Naive B cell (primary cell): ENCODE measurements at regions not wholly inside any gene's neighbourhood (a gene's known extent, or its start where the extent isn't known, plus 50 kb on each side); places are given as distances from the start of the nearest gene placed in this dataset.
A peak's percentile ranks its signal among the peaks of the same experiment; 100 is the strongest.

Source experiments
- ATAC-seq, 2 donors: fragments of 150-1000 bp; cut with Tn5 transposase; 2 replicates each; pipeline ENCODE4 v1.10.0; 2021; ENCODE audit warnings: low read depth in 2 of 2, mild to moderate bottlenecking in 2 of 2, moderate library complexity in 2 of 2
- DNase-seq: peaks from one replicate; pipeline ENCODE4 v3.0.0; 2022
- H3K27ac Mint-ChIP-seq, 6 donors: one replicate each; pipeline ENCODE4 v1.8.0; 2020 to 2022; ENCODE audit warnings: mild to moderate bottlenecking in 6 of 6, mixed read lengths in 6 of 6, moderate library complexity in 5 of 6, inconsistent platforms in 2 of 6
- H3K27me3 Mint-ChIP-seq, 3 donors: one replicate each; pipeline ENCODE4 v1.8.0; 2021 to 2022; ENCODE audit warnings: mixed read lengths in 3 of 3, mild to moderate bottlenecking in 1 of 3
- H3K36me3 Mint-ChIP-seq, 2 donors: one replicate each; pipeline ENCODE4 v1.8.0; 2020 to 2022; ENCODE audit warnings: mixed read lengths in 2 of 2, inconsistent platforms in 1 of 2, mild to moderate bottlenecking in 1 of 2
- H3K4me1 Mint-ChIP-seq, 3 donors: one replicate each; pipeline ENCODE4 v1.8.0; 2020 to 2022; ENCODE audit warnings: mixed read lengths in 3 of 3, inconsistent platforms in 1 of 3, mild to moderate bottlenecking in 1 of 3, moderate library complexity in 1 of 3
- H3K4me3 Mint-ChIP-seq, 8 donors: one replicate each; pipeline ENCODE4 v1.8.0; 2020 to 2022; ENCODE audit warnings: mild to moderate bottlenecking in 8 of 8, mixed read lengths in 8 of 8, moderate library complexity in 8 of 8, inconsistent platforms in 2 of 8
- H3K9me3 Mint-ChIP-seq, 7 donors: one replicate each; pipeline ENCODE4 v1.8.0; 2020 to 2022; ENCODE audit warnings: mixed read lengths in 7 of 7, mild to moderate bottlenecking in 5 of 7, inconsistent platforms in 2 of 7, moderate library complexity in 1 of 7

- no peaks in the 10 kb centered on the region for H3K9me3 Mint-ChIP-seq
- ATAC-seq, result no peak
- H3K36me3 Mint-ChIP-seq, result no peaks in the 10 kb centered on the region
- peaks cover 0 to 5% (median 2%) of the 10 kb centered on the region in 3 donors for H3K4me1 Mint-ChIP-seq
- H3K4me3 Mint-ChIP-seq, result no peak overlapping the region
- no peak for DNase-seq
- H3K27ac Mint-ChIP-seq, result no peak overlapping the region
- H3K27me3 Mint-ChIP-seq, result no peaks in the 10 kb centered on the region
These were observed 521.2 kb upstream of the GOLIM4 start for GRCh38 chr3:168616915-168617314.

DNA sequence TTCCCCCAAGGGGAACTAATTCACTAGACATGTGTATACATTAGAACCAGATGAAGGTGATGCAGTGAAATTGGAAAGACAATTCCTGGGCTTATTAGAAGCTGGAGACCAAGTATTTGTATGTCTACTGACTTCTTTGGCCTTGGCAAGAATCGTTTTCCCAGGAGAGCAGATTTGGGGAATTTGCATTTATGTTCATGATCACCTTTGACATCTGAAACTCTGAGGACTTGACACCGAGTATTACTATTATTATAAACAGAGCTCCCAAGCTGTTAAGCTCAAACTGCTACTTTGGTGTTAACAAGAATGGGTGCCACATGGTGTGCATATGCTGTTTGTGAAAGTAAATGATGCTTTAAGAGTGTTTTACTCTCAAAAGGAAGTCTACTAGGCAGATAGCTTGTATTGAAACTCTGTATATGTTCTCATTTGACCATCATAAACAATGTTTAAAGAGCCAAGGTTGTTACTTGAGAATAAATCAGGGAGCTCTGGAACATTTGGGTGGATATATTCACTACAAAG lies 519.8 kb upstream of the GOLIM4 start:
- no peak overlapping the region for H3K4me3 Mint-ChIP-seq
- peaks cover 0 to 5% (median 4%) of the 10 kb centered on the region in 3 donors for H3K4me1 Mint-ChIP-seq
- H3K36me3 Mint-ChIP-seq, result no peaks in the 10 kb centered on the region
- H3K9me3 Mint-ChIP-seq, result no peaks in the 10 kb centered on the region
- DNase-seq, result no peak
- no peak for ATAC-seq
- H3K27ac Mint-ChIP-seq, result no peak overlapping the region
- no peaks in the 10 kb centered on the region for H3K27me3 Mint-ChIP-seq

GRCh38 chr3:168613151-168613550 lies 517.4 kb upstream of the GOLIM4 start:
- Mint-ChIP-seq H3K9me3 (no peaks in the 10 kb centered on the region), H3K27me3 (no peaks in the 10 kb centered on the region), H3K4me1 (peaks cover 0 to 5% (median 4%) of the 10 kb centered on the region in 3 donors), H3K4me3 (no peak overlapping the region), H3K27ac (no peak overlapping the region), H3K36me3 (no peaks in the 10 kb centered on the region)
- ATAC-seq (no peak), DNase-seq (no peak)

GRCh38 chr3:168612671-168613070 lies 516.9 kb upstream of the GOLIM4 start:
- peaks cover 0 to 5% (median 4%) of the 10 kb centered on the region in 3 donors for H3K4me1 Mint-ChIP-seq
- no peak overlapping the region for H3K27ac Mint-ChIP-seq
- no peaks in the 10 kb centered on the region for H3K36me3 Mint-ChIP-seq
- no peak for DNase-seq
- no peak overlapping the region for H3K4me3 Mint-ChIP-seq
- no peaks in the 10 kb centered on the region for H3K27me3 Mint-ChIP-seq
- H3K9me3 Mint-ChIP-seq, result no peaks in the 10 kb centered on the region
- ATAC-seq, result no peak

DNA sequence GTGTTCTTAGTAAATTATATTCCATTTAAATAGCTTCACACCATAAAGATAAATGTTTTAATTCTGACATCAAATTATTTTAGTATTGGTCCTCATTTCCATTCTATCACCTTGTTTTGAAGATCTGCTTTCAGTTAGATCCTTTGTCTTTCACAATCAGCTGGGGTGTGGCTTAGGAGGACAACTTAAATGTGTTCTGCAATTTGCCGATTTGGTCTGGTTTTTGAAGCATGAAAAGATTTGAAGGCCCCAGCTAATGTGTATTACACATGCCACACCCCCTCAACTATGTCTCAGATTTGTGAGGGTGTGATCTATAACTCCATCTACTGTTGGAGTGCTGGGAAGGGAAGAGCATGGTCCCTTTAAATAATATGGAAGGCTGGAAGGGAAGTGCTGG lies 516.1 kb upstream of the GOLIM4 start:
- no peak overlapping the region for H3K27ac Mint-ChIP-seq
- peak overlapping the region in 1 of 8 donors; percentile 23 for H3K4me3 Mint-ChIP-seq
- H3K27me3 Mint-ChIP-seq, result no peaks in the 10 kb centered on the region
- H3K9me3 Mint-ChIP-seq, result no peaks in the 10 kb centered on the region
- H3K36me3 Mint-ChIP-seq, result no peaks in the 10 kb centered on the region
- ATAC-seq (no peak), DNase-seq (no peak)
- H3K4me1 Mint-ChIP-seq, result peaks cover 0 to 4% (median under 1%) of the 10 kb centered on the region in 3 donors

GRCh38 chr3:168608926-168609325 lies 513.2 kb upstream of the GOLIM4 start:
- Mint-ChIP-seq H3K4me3 (no peak overlapping the region), H3K9me3 (no peaks in the 10 kb centered on the region), H3K36me3 (no peaks in the 10 kb centered on the region), H3K4me1 (peaks cover 0 to 4% (median 0%) of the 10 kb centered on the region in 3 donors), H3K27ac (no peak overlapping the region), H3K27me3 (no peaks in the 10 kb centered on the region)
- no peak for DNase-seq
- no peak for ATAC-seq

DNA sequence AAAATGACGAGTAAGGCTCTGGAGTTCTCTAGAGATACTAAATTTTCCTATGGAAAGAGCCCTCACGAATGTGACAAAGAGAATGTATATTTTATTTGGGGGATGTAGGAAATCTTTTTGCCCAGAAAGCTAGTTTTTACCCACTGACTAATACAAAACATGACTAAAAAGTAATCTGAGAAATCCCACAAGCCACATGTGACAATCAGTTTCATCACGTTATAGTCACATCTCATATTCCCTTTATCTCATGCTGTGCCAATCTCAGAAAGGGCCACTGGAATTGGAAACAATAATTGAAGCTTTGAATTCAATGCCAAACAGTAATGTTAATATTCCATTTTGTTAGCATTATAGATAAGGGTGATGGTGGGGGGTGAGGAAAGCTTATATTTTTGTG lies 509.0 kb upstream of the GOLIM4 start:
- ATAC-seq (no peak), DNase-seq (no peak)
- Mint-ChIP-seq H3K4me1 (no peaks in the 10 kb centered on the region), H3K36me3 (no peaks in the 10 kb centered on the region), H3K27ac (no peak overlapping the region), H3K4me3 (no peak overlapping the region), H3K27me3 (no peaks in the 10 kb centered on the region), H3K9me3 (no peaks in the 10 kb centered on the region)

GRCh38 chr3:168598250-168598649 lies 502.5 kb upstream of the GOLIM4 start:
- Mint-ChIP-seq H3K4me3 (no peak overlapping the region), H3K4me1 (no peaks in the 10 kb centered on the region), H3K36me3 (no peaks in the 10 kb centered on the region), H3K9me3 (no peaks in the 10 kb centered on the region), H3K27ac (no peak overlapping the region), H3K27me3 (no peaks in the 10 kb centered on the region)
- ATAC-seq (no peak), DNase-seq (no peak)

DNA sequence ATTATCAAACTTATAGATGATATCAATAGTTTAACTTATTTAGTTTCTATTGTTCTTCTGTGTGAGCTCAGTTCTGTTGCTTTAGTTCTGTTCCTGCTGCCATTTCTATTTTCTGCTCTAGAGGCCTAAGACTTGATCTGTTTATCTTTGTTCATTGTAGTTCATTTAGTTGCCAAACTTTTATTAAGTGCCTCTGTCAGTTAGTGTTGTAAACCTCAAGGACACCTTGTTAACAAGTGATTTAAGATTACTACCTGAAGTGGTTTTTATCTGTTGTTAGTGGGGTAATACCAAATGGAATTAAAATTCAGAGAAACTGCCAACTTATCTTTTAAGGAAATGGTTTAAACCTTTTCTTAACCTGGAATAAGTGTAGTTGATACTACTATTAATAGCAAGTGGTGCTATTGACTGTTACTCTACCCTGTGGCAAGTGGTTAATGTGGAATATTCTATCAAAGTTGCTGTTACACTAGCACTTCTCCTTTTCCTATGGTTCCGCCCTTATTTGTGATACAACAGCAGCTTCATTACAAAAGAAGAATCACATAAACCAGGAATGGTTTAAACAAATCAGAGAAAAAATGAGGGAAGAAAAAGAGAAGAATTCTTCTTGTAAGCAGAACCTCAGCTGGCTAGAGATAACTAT lies 500.6 kb upstream of the GOLIM4 start:
- H3K4me3 Mint-ChIP-seq, result no peak overlapping the region
- H3K4me1 Mint-ChIP-seq, result no peaks in the 10 kb centered on the region
- DNase-seq (no peak), ATAC-seq (no peak)
- H3K27ac Mint-ChIP-seq, result no peak overlapping the region
- no peaks in the 10 kb centered on the region for H3K9me3 Mint-ChIP-seq
- no peaks in the 10 kb centered on the region for H3K27me3 Mint-ChIP-seq
- no peaks in the 10 kb centered on the region for H3K36me3 Mint-ChIP-seq

GRCh38 chr3:168591587-168591986 lies 495.9 kb upstream of the GOLIM4 start:
- Mint-ChIP-seq H3K27me3 (no peaks in the 10 kb centered on the region), H3K36me3 (no peaks in the 10 kb centered on the region), H3K4me1 (no peaks in the 10 kb centered on the region), H3K27ac (no peak overlapping the region), H3K4me3 (no peak overlapping the region), H3K9me3 (no peaks in the 10 kb centered on the region)
- ATAC-seq, result no peak
- DNase-seq, result no peak

DNA sequence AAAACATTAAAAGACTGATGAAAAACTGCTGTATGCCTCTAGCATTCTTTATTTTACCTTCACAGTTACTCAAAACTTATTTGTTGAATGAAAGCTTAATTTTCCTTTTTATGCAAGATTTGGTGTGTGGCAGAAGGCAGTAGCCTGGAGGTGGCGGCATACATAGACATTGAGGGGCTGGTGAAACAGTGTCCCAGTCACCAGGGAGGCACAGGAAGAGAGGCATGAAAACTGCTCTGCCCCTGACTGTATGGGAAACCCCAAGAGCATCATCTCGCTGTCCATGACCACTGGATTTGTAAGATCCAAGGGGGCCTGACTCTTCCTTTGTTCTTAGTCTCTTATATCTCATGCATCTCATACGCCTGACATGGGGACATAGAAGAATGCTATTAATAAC lies 493.7 kb upstream of the GOLIM4 start:
- Mint-ChIP-seq H3K27ac (no peak overlapping the region), H3K4me1 (no peaks in the 10 kb centered on the region), H3K9me3 (no peaks in the 10 kb centered on the region), H3K27me3 (no peaks in the 10 kb centered on the region), H3K36me3 (no peaks in the 10 kb centered on the region), H3K4me3 (no peak overlapping the region)
- ATAC-seq (no peak), DNase-seq (no peak)

DNA sequence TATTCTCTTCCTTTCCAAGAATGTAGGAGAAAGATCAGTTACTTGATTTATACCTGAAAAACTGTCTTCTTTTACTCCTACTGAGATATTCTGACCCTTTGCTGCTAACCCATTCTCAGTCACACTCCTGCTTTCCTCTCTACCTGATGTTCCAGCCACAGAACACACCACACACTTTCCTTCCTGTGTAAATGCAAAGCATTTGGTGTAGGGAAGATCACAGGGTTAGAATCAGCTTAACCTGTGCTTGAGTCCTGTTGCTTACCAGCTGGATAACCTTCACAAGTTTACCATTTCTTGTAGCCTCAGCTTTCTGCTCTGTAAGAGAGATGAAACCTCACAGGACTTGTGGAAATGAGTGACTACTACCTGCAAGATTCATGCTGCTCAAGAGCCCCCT lies 489.8 kb upstream of the GOLIM4 start:
- no peak for ATAC-seq
- H3K27ac Mint-ChIP-seq, result peak overlapping the region in 1 of 6 donors; percentile 62

DNA sequence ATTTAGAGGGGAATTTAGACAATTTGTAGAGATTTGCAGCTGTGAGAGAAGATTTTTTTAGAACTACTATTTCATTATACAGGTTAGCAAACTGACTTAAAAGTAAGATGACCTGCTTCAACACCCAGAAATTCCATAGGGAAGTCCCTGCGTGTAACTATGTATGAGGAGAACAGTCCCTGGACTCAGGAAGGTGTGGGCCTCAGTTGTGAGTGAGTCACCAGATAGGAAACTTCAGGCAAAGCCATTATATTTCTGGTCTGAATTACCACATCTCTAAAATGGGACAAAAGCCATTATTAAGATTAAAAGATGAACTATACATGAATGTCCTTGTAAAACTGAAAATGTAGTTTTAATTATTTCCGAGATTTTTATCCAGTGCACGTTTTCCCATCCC lies 488.3 kb upstream of the GOLIM4 start:
- Mint-ChIP-seq H3K9me3 (no peaks in the 10 kb centered on the region), H3K36me3 (no peaks in the 10 kb centered on the region), H3K4me1 (no peaks in the 10 kb centered on the region), H3K27ac (no peak overlapping the region), H3K27me3 (no peaks in the 10 kb centered on the region), H3K4me3 (no peak overlapping the region)
- ATAC-seq (no peak), DNase-seq (no peak)

More for the DNA sequence above, 489.8 kb upstream of the GOLIM4 start:
- Mint-ChIP-seq H3K36me3 (no peaks in the 10 kb centered on the region), H3K4me1 (no peaks in the 10 kb centered on the region), H3K4me3 (no peak overlapping the region), H3K9me3 (no peaks in the 10 kb centered on the region), H3K27me3 (no peaks in the 10 kb centered on the region)
- no peak for DNase-seq

GRCh38 chr3:168582503-168582902 lies 486.8 kb upstream of the GOLIM4 start:
- DNase-seq, result no peak
- no peak overlapping the region for H3K4me3 Mint-ChIP-seq
- H3K9me3 Mint-ChIP-seq, result no peaks in the 10 kb centered on the region
- H3K27ac Mint-ChIP-seq, result no peak overlapping the region
- ATAC-seq, result no peak
- no peaks in the 10 kb centered on the region for H3K36me3 Mint-ChIP-seq
- no peaks in the 10 kb centered on the region for H3K27me3 Mint-ChIP-seq
- no peaks in the 10 kb centered on the region for H3K4me1 Mint-ChIP-seq

- DNase-seq (no peak), ATAC-seq (no peak)
- Mint-ChIP-seq H3K4me3 (no peak overlapping the region), H3K9me3 (no peaks in the 10 kb centered on the region), H3K4me1 (no peaks in the 10 kb centered on the region), H3K27me3 (no peaks in the 10 kb centered on the region), H3K27ac (no peak overlapping the region), H3K36me3 (no peaks in the 10 kb centered on the region)
These were observed 486.1 kb upstream of the GOLIM4 start for GRCh38 chr3:168581771-168582225.
